G401.6 (cell line): ENCODE measurements at regions not wholly inside any gene's neighbourhood (a gene's known extent, or its start where the extent isn't known, plus 50 kb on each side); places are given as distances from the start of the nearest gene placed in this dataset.
"Not testable (repeated sequence)": the region's sequence is repeated elsewhere in the genome, so short reads cannot be mapped to it uniquely, and the experiment has no call there.

Experiments used
- FAIRE-seq: peaks from 2 replicates; lab custom pipeline; 2012; peaks lifted over from hg19 to GRCh38; lab: Jason Lieb, UNC

GRCh38 chr14:71799841-71800240 is 132.4 kb upstream of the RGS6 start:
- FAIRE-seq: no peak

DNA sequence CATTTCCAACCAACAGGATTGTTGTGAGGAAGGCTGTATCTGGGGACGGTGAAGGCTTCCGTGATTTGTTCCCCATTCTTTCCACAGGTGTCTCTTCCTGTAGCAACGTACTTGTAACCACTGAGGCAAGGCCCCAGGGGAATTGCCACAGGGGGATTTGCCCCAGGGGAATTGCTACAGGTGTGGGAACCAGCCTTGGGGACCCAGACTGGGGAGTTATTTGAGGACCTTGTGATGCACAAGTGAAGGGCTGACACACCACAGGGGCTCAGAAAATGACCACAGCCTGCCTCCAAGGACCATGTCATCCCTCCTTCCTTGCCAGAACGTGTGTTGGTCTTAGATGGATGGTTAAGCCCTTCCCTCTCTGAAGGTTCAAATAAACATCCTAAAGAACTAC is 131.4 kb upstream of the RGS6 start:
- no peak for FAIRE-seq

GRCh38 chr14:71803539-71804260 is 128.5 kb upstream of the RGS6 start:
- no peak for FAIRE-seq

- no peak for FAIRE-seq
These were observed 127.2 kb upstream of the RGS6 start for GRCh38 chr14:71804992-71805391.

DNA sequence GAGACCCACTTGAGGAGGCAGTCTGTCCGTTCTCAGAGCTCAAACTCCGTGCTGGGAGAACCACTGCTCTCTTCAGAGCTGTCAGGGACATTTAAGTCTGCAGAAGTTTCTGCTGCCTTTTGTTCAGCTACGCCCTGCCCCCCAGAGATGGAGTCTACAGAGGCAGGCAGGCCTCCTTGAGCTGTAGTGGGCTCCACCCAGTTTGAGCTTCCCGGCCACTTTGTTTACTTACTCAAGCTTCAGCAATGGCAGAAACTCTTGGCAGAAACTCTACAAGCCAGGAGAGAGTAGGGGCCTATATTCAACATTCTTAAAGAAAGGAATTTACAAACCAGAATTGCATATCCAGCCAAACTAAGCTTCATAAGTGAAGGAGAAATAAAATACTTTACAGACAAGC is 125.2 kb upstream of the RGS6 start:
- not testable (repeated sequence) for FAIRE-seq

GRCh38 chr14:71810800-71811199 is 121.4 kb upstream of the RGS6 start:
- FAIRE-seq: not testable (repeated sequence)

DNA sequence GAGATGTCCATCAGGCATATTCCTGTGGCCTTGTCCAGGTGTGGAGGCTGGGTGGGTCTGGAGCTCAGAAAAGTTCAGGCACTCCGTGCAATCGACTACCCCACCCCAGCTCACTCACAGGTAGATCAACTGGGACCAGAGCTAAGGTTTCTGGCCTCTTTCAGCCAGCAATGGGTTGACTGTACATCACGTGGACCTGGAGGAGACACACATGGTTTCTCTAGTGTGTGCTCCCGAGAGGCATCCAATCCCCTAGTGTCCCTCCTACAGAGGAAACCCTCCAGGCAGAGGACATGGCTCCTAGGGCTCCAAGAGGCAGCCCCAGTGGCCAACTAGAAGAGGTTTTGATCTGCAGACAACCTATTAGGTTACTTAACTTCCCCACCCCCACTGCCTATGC is 119.5 kb upstream of the RGS6 start:
- no peak for FAIRE-seq

DNA sequence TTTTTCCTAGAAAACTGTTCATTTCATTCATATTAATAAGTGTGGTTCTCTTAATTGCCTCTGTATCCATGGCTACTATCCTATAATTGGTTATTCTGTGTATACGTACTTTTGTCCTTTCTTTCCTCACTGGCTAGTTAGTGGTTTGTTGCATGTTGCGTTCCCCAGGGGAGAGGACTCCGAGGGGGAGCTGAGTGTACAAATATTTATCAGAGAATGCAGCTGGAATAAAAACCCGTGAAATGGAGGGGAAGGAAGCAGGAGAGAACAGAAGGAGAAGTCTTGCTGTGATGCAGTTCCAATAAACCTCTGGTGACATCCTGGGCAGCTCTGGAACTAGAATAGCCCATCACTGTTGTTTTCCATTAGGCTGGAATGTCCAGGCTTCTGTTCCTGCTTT is 117.1 kb upstream of the RGS6 start:
- no peak for FAIRE-seq

GRCh38 chr14:71824816-71825215 is 107.4 kb upstream of the RGS6 start:
- FAIRE-seq: no peak

GRCh38 chr14:71833476-71833875 is 98.8 kb upstream of the RGS6 start:
- no peak for FAIRE-seq

DNA sequence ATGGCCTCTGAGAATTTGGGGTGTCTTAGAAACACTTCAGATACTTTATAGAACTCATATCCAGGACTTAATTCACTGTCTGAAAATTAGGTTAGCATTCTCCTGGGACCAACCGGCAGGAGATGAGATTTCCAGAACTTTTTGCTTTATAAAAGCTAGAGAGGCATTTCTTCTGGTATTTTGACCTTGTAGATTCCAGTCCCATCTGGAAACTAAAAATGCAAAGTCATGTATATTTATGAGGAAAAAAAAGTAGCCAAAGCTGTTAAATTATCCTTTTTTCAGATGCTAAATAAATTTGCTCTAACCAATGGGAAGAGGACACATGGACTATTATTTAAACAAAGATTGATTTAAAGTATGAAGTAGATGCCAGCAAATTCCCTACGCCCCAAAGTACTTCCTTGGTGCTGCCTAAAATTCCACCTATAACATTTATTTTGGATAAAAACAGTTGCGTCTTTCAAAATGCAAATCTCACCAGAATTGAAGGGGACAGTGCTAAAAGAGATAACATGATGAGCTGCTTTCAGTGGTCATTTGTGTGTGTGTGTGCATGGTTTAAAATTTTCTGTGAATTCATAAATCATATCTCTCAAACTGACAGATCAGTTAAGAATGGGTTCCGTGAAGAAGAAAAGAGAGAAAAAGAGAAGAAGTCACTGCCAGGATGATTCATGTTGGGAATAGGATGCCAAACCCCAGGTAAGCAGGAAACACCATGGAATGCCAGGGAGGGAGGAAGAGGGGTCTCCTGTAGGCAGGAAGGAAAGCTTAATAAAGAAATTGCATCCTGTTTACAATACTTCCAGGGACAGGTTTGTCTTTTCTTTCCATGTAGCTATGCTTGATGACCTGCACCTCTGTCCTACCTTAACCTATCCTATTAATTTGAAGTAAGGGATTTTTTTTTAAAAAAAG is 97.7 kb upstream of the RGS6 start:
- no peak for FAIRE-seq

DNA sequence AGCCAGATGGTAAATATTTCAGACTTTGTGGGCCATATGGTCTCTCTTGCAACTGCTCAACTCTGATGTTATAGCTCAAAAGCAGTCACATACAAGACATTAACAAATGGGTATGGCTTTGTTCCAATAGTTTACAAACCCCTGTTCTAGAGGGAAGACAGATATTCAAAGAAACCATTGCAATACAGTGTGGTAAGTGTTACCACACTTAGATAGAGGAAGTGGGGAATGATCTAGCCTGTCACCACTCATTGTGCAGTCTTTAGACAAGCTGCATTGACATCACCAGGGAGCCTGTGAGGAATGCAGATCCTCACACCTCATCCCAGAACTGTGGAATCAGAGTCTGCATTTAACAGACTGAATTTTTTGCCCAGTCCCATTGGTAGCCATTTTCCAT is 80.0 kb upstream of the RGS6 start:
- no peak for FAIRE-seq

- no peak for FAIRE-seq
These were observed 76.7 kb upstream of the RGS6 start for GRCh38 chr14:71855399-71856036.

GRCh38 chr14:71856199-71856919 is 75.9 kb upstream of the RGS6 start:
- FAIRE-seq: no peak

- no peak for FAIRE-seq
These were observed 69.2 kb upstream of the RGS6 start for GRCh38 chr14:71863049-71863448.

DNA sequence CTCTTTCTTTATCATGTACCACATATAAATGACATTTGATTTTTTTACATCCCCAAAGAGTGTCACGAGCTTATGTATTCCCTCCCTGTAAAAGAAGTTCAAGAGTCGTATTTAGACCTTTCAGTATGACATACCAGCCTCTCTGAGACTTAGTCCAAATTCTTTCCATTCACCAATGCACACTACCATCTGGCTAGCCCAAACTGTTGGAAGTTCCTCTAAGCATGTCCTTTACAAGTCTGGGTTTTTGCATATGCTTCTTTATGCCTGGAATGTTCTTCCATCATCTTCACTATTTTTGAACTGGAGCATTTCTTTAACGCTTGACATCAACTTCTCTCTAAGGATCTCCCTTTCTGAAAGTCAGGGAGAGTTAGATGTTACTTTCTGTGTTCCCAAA is 68.5 kb upstream of the RGS6 start:
- no peak for FAIRE-seq
